OCI-LY3 (cell line): ENCODE measurements at regions not wholly inside any gene's neighbourhood (a gene's known extent, or its start where the extent isn't known, plus 50 kb on each side); places are given as distances from the start of the nearest gene placed in this dataset.

ENCODE experiments used
- H2AFZ ChIP-seq: fragments of 200-600, 300-600 bp; shearing (Covaris generic); 2 replicates; pipeline ENCODE4 v1.6.0; 2014; ENCODE audit warnings: antibody characterized with exemption, low read depth, low read length
- H3K27ac ChIP-seq: fragments of 200-600, 300-600 bp; sonication (generic); 2 replicates; pipeline ENCODE4 v1.5.1; 2014; ENCODE audit warnings: mild to moderate bottlenecking, low read length, moderate library complexity, mixed read lengths
- H3K27me3 ChIP-seq: fragments of 200-600, 300-600 bp; sonication (generic); 2 replicates; pipeline ENCODE4 v1.6.1; 2014; ENCODE audit warnings: low read depth, low read length, mixed read lengths
- H3K36me3 ChIP-seq: fragments of 200-600, 300-600 bp; sonication (generic); replicated peaks from 2 replicates; pipeline ENCODE3; 2014; ENCODE audit warnings: low read depth, low read length, mixed read lengths
- H3K4me1 ChIP-seq: fragments of 300-600, 200-600 bp; sonication (generic); 2 replicates; pipeline ENCODE4 v1.6.1; 2014; ENCODE audit warnings: low read length, mixed read lengths
- H3K4me2 ChIP-seq: fragments of 200-600, 300-600 bp; sonication (generic); 2 replicates; pipeline ENCODE4 v1.6.1; 2014; ENCODE audit warnings: low read length, mixed read lengths
- H3K4me3 ChIP-seq: fragments of 300-600, 200-600 bp; sonication (generic); 2 replicates; pipeline ENCODE4 v1.5.1; 2014; ENCODE audit warnings: antibody characterized with exemption, mild to moderate bottlenecking, low read length, moderate library complexity
- H3K79me2 ChIP-seq: fragments of 300-600, 200-600 bp; shearing (Covaris generic); 2 replicates; pipeline ENCODE4 v1.6.1; 2014; ENCODE audit warnings: mild to moderate bottlenecking, low read length, mixed read lengths
- H3K9ac ChIP-seq: fragments of 300-600, 200-600 bp; shearing (Covaris generic); 2 replicates; pipeline ENCODE4 v1.6.0; 2014; ENCODE audit warnings: mild to moderate bottlenecking, low read length, moderate library complexity
- H3K9me3 ChIP-seq: fragments of 200-600, 300-600 bp; shearing (Covaris generic); 2 replicates; pipeline ENCODE4 v1.6.1; 2014; ENCODE audit warnings: low read length, mixed read lengths; ENCODE audit not compliant: insufficient read depth
- H4K20me1 ChIP-seq: fragments of 200-600, 300-600 bp; sonication (generic); 2 replicates; pipeline ENCODE4 v1.6.1; 2016; ENCODE audit warnings: low read length, mixed read lengths; ENCODE audit not compliant: insufficient read depth
- EZH2phosphoT487 ChIP-seq: fragments of 200-600 bp; shearing (Covaris generic); IDR thresholded peaks from 2 replicates; pipeline ENCODE4 v1.6.1; 2018; ENCODE audit warnings: antibody characterized with exemption, mixed run types, low read depth
- TF ChIP-seq, protein P1 (sequence below): fragments of 200-600, 300-600 bp; sonication (generic); IDR thresholded peaks from 2 replicates; pipeline ENCODE4 v1.5.1; 2014; ENCODE audit warnings: antibody characterized with exemption, low read length, low read depth

DNA sequence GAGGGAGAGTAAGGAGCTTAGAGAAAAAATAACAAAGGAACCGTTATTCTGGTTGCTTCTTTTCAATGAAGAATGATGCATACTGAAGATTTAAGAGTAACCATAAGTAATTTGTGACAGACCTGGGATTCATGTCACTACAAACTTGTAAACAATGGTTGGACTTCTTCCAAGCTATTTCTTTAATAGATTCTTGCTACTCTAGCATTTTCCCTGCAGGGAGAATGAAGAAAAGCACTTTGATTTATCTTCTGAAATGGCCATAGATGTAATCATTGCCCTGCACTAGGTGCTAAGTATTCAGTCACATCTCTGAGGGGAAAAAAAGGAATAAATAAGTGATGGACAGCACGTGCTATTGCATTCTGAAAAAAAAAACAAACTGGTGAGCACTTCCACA lies 606.6 kb upstream of the LRRN3 start:
- Histone ChIP-seq H3K9me3 (no peaks in the 10 kb centered on the region), H3K27me3 (no peaks in the 10 kb centered on the region), H3K27ac (no peak overlapping the region), H3K36me3 (no peaks in the 10 kb centered on the region), H4K20me1 (no peaks in the 10 kb centered on the region), H3K4me3 (no peak overlapping the region), H3K79me2 (no peaks in the 10 kb centered on the region), H3K4me2 (no peak overlapping the region), H3K9ac (no peak overlapping the region), H3K4me1 (no peaks in the 10 kb centered on the region), H2AFZ (no peak overlapping the region)
- TF ChIP-seq, protein P1, sequence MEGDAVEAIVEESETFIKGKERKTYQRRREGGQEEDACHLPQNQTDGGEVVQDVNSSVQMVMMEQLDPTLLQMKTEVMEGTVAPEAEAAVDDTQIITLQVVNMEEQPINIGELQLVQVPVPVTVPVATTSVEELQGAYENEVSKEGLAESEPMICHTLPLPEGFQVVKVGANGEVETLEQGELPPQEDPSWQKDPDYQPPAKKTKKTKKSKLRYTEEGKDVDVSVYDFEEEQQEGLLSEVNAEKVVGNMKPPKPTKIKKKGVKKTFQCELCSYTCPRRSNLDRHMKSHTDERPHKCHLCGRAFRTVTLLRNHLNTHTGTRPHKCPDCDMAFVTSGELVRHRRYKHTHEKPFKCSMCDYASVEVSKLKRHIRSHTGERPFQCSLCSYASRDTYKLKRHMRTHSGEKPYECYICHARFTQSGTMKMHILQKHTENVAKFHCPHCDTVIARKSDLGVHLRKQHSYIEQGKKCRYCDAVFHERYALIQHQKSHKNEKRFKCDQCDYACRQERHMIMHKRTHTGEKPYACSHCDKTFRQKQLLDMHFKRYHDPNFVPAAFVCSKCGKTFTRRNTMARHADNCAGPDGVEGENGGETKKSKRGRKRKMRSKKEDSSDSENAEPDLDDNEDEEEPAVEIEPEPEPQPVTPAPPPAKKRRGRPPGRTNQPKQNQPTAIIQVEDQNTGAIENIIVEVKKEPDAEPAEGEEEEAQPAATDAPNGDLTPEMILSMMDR: no peak
- no peak for TF ChIP-seq EZH2phosphoT487

DNA sequence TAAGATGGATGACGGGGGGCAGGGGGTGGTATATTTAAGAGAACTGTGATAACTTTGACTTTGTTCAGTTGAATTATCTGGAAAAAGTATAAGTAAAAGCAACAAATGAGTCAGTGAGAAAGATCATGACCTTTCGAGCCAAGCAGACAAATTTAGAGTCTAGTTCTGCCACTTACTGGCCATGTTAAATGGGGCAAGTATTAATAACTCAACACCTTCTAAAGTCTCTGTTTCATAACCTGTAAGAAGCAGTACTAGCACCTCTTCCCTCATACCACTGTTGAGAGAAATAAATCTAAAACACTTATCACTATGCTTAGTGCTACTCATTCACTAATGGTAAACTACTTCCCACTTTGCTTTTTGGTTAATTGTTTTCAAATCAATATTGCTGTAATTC lies 604.4 kb upstream of the LRRN3 start:
- H2AFZ ChIP-seq: no peak overlapping the region
- H3K4me1 ChIP-seq: no peaks in the 10 kb centered on the region
- no peaks in the 10 kb centered on the region for H4K20me1 ChIP-seq
- H3K9me3 ChIP-seq: no peaks in the 10 kb centered on the region
- no peaks in the 10 kb centered on the region for H3K27me3 ChIP-seq
- no peak overlapping the region for H3K27ac ChIP-seq
- H3K4me2 ChIP-seq: no peak overlapping the region
- TF ChIP-seq EZH2phosphoT487: no peak
- TF ChIP-seq, protein P1: 0 out of 2 replicates have a peak, but pooled peaks have one; percentile 5
- H3K79me2 ChIP-seq: no peaks in the 10 kb centered on the region
- H3K36me3 ChIP-seq: no peaks in the 10 kb centered on the region
- no peak overlapping the region for H3K9ac ChIP-seq
- no peak overlapping the region for H3K4me3 ChIP-seq

GRCh38 chr7:110502888-110503465 lies 588.0 kb upstream of the LRRN3 start:
- H3K4me1 ChIP-seq: no peaks in the 10 kb centered on the region; the same call in 1 of the 2 replicates
- H3K79me2 ChIP-seq: no peaks in the 10 kb centered on the region
- no peak overlapping the region for H3K4me3 ChIP-seq
- H2AFZ ChIP-seq: no peak overlapping the region
- no peaks in the 10 kb centered on the region for H4K20me1 ChIP-seq
- no peak overlapping the region for H3K27ac ChIP-seq
- H3K4me2 ChIP-seq: no peak overlapping the region
- H3K9ac ChIP-seq: no peak overlapping the region
- H3K36me3 ChIP-seq: no peaks in the 10 kb centered on the region
- H3K9me3 ChIP-seq: no peaks in the 10 kb centered on the region
- no peak for TF ChIP-seq EZH2phosphoT487
- TF ChIP-seq, protein P1: no peak
- H3K27me3 ChIP-seq: no peaks in the 10 kb centered on the region

DNA sequence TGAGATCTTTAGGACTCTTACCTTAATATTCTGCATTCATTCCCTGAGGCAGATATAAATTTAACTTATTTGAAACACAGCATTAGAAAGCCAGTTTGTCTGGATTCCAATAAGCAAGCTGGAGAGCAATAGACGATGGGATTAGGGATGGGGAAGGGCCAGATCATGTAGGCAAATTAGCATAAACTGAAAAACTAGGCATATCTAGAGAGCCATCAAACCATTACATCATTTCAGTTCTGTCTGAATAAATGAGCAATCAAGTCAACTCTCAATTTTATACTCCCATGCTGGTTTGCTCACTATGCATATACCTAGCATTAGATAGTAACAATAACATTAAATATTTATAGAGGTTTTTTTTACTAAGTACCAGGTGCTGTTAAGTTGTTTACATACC lies 583.6 kb upstream of the LRRN3 start:
- H4K20me1 ChIP-seq: no peaks in the 10 kb centered on the region
- TF ChIP-seq, protein P1: no peak
- TF ChIP-seq EZH2phosphoT487: no peak
- H3K4me3 ChIP-seq: no peak overlapping the region
- H3K4me2 ChIP-seq: no peak overlapping the region
- no peak overlapping the region for H2AFZ ChIP-seq
- no peaks in the 10 kb centered on the region for H3K36me3 ChIP-seq
- no peaks in the 10 kb centered on the region for H3K79me2 ChIP-seq
- no peaks in the 10 kb centered on the region for H3K9me3 ChIP-seq
- H3K27me3 ChIP-seq: no peaks in the 10 kb centered on the region
- no peak overlapping the region for H3K27ac ChIP-seq
- H3K4me1 ChIP-seq: peaks cover 7% of the 10 kb centered on the region
- no peak overlapping the region for H3K9ac ChIP-seq
